ENCODE measurements at regions not wholly inside any gene's neighbourhood (a gene's known extent, or its start where the extent isn't known, plus 50 kb on each side); places are given as distances from the start of the nearest gene placed in this dataset.

DNA sequence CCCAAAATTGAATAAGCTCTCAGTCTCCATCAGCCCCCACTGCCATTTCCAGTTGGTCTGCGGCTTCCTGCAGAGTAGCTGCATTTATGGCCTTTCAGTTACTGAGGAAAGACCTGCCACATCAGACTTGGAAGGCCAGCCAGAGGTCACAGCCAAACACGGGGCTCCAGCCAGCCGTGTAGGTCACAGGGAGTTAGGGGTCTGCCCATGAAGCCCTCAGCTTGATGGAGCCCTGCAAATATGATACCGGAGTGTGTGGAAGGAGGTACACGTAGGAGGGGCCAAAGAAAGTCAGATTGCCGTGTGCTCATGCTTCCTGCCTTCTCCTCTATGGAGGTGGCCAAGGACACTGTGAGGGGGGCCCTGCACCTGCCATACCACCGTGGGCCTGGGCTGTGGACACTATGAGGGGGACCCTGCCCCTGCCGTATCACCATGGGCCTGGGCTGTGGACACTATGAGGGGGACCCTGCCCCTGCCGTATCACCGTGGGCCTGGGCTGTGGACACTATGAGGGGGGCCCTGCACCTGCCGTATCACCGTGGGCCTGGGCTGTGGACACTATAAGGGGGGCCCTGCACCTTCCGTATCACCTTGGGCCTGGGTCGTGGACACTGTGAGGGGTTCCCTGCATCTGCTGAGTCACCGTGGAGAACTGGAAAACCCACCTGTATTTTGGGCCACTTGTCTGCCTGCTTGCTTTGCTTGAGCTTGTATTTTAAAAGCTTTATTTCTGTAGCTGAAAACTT is 335.7 kb upstream of the SHH start:
- WGBS, 2 donors: 60 to 85% methylated on average over 7 to 8 of the region's 15 CpGs
- peaks cover 0 to 16% (median 0%) of the 10 kb centered on the region in 4 donors for H3K27me3 ChIP-seq
- TF ChIP-seq, protein P1, sequence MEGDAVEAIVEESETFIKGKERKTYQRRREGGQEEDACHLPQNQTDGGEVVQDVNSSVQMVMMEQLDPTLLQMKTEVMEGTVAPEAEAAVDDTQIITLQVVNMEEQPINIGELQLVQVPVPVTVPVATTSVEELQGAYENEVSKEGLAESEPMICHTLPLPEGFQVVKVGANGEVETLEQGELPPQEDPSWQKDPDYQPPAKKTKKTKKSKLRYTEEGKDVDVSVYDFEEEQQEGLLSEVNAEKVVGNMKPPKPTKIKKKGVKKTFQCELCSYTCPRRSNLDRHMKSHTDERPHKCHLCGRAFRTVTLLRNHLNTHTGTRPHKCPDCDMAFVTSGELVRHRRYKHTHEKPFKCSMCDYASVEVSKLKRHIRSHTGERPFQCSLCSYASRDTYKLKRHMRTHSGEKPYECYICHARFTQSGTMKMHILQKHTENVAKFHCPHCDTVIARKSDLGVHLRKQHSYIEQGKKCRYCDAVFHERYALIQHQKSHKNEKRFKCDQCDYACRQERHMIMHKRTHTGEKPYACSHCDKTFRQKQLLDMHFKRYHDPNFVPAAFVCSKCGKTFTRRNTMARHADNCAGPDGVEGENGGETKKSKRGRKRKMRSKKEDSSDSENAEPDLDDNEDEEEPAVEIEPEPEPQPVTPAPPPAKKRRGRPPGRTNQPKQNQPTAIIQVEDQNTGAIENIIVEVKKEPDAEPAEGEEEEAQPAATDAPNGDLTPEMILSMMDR (IDR thresholded peaks at IDR 0.05): no peak
- no peak for TF ChIP-seq POLR2A (IDR thresholded peaks at IDR 0.05)
- no peaks in the 10 kb centered on the region for H3K4me1 ChIP-seq
- no peak overlapping the region for H3K4me3 ChIP-seq
- intact Hi-C loops (cut with DNase I): no loop called here
- no peak for DNase-seq
- no peaks in the 10 kb centered on the region for H3K36me3 ChIP-seq
- no peaks in the 10 kb centered on the region for H3K9me3 ChIP-seq
- no peak overlapping the region for H3K27ac ChIP-seq

DNA sequence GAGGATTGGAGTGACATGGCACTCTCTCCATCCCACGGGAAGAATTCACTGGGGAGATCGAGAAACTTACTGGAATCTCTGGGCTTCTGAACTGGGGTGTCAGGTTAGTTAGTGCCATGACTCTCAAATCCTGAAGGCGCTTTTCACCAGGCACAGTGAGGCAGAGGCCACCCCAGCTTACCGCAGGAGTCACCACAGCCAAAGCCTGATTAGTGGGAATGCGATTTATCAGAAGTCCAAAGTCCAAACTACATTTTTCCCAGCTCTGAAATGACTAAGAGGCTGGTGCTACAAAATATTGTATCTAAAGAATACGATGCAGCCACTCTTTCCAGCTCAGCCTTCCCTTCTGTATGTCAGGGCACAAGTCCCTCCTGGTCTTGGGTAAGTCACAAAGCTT is 334.8 kb upstream of the SHH start:
- DNase-seq: no peak
- no peaks in the 10 kb centered on the region for H3K4me1 ChIP-seq
- peaks cover 0 to 16% (median 0%) of the 10 kb centered on the region in 4 donors for H3K27me3 ChIP-seq
- no peak for TF ChIP-seq POLR2A (IDR thresholded peaks at IDR 0.05)
- TF ChIP-seq, protein P1 (IDR thresholded peaks at IDR 0.05): no peak
- no peaks in the 10 kb centered on the region for H3K9me3 ChIP-seq
- H3K27ac ChIP-seq: no peak overlapping the region
- H3K4me3 ChIP-seq: no peak overlapping the region
- WGBS, 2 donors: 83 to 91% methylated on average over 6 of the region's 6 CpGs
- intact Hi-C loops (cut with DNase I): no loop called here
- no peaks in the 10 kb centered on the region for H3K36me3 ChIP-seq

DNA sequence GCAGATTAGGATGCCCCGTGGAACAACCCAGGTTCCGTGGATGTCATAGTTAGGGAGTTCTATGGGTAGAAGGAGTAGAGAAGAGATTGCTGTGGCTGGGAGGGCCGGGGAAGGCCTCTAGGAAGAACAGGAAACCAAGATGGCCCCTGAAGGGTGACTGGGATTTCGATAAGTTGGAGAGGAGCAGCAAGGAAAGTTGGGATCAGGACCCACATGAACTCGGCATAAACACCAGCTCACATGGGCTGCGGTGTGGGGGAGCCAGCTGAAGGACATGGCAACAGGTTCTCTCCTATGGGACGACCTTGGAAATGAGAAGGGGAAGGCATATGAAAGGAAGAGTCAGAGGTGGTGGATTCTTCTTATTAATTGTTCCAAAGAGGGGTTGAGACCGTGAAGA is 333.7 kb upstream of the SHH start:
- Histone ChIP-seq H3K4me1 (no peaks in the 10 kb centered on the region), H3K27me3 (peaks cover 0 to 16% (median 0%) of the 10 kb centered on the region in 4 donors), H3K4me3 (no peak overlapping the region), H3K27ac (no peak overlapping the region), H3K36me3 (no peaks in the 10 kb centered on the region), H3K9me3 (no peaks in the 10 kb centered on the region)
- TF ChIP-seq, protein P1 (IDR thresholded peaks at IDR 0.05): no peak
- no peak for TF ChIP-seq POLR2A (IDR thresholded peaks at IDR 0.05)
- DNase-seq: no peak
- intact Hi-C loops (cut with DNase I): no loop called here
- WGBS, 2 donors: 77 to 82% methylated on average over 7 to 8 of the region's 8 CpGs

DNA sequence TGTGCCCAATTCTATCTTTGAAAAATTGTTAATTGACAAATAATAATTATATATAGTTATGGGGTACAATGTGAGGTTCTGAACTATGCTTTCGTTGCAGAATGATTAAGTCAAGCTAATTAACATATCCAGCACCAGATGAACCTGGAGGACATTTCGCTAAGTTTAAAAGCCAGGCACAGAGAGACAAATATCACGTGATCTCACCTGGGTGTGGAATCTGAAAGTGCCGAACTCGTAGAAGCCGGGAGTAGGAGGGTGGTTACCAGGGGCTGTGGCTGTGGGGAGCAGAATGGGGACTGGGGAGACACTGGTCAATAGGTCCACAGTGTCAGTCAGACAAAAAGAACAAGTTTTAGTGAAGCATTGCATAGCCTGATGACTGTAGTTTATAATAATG is 332.9 kb upstream of the SHH start:
- Histone ChIP-seq H3K36me3 (no peaks in the 10 kb centered on the region), H3K9me3 (no peaks in the 10 kb centered on the region), H3K27me3 (peaks cover 0 to 12% (median 0%) of the 10 kb centered on the region in 4 donors), H3K4me3 (no peak overlapping the region), H3K4me1 (no peaks in the 10 kb centered on the region), H3K27ac (no peak overlapping the region)
- WGBS, 2 donors: 86 to 87% methylated on average over 6 of the region's 6 CpGs
- intact Hi-C loops (cut with DNase I): no loop called here
- no peak for TF ChIP-seq POLR2A (IDR thresholded peaks at IDR 0.05)
- TF ChIP-seq, protein P1 (IDR thresholded peaks at IDR 0.05): no peak
- no peak for DNase-seq

DNA sequence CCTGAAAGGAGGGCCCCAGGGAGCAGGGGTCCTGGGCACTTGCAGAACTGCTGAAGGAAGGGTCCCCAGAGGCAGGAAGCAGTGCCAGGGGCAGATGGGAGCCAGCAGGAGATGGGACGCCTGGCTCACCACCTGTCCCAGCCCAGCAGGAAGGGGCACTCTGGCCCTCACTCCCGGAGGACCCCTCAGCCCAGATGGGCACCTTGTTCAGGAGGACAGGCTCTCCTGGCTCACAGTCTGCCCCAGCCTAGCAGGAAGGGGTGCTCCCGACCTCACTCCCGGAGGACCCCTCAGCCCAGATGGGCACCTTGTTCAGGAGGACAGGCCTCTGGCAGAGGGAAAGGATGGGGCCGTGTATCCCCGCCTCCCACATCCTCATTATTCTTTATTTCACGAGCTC is 331.4 kb upstream of the SHH start:
- intact Hi-C loops (cut with DNase I): no loop called here
- Histone ChIP-seq H3K27ac (no peak overlapping the region), H3K4me1 (no peaks in the 10 kb centered on the region), H3K36me3 (no peaks in the 10 kb centered on the region), H3K27me3 (peaks cover 0 to 23% (median 0%) of the 10 kb centered on the region in 4 donors), H3K4me3 (no peak overlapping the region), H3K9me3 (no peaks in the 10 kb centered on the region)
- 66 to 73% methylated on average over 2 to 4 of the region's 7 CpGs for WGBS, 2 donors
- TF ChIP-seq POLR2A (IDR thresholded peaks at IDR 0.05): no peak
- TF ChIP-seq, protein P1 (IDR thresholded peaks at IDR 0.05): no peak
- no peak for DNase-seq

Measured in esophagus squamous epithelium (tissue), 5 donors.